ENCODE measurements at regions not wholly inside any gene's neighbourhood (a gene's known extent, or its start where the extent isn't known, plus 50 kb on each side); places are given as distances from the start of the nearest gene placed in this dataset.

GRCh38 chr11:113591117-113591516 lies 115.0 kb downstream of the TMPRSS5 start:
- in situ Hi-C loops (cut with HindIII; ENCODE audit: low pct_ligation_motif_present, low pct_unique_long_range_greater_than_20kb, low sequenced_read_pairs) = no loop called here
- DNase-seq = no peak

GRCh38 chr11:113587308-113587739 lies 112.1 kb upstream of the DRD2 start:
- no peak for DNase-seq
- in situ Hi-C loops (cut with HindIII; ENCODE audit: low pct_ligation_motif_present, low pct_unique_long_range_greater_than_20kb, low sequenced_read_pairs) = no loop called here

- in situ Hi-C loops (cut with HindIII; ENCODE audit: low pct_ligation_motif_present, low pct_unique_long_range_greater_than_20kb, low sequenced_read_pairs) = no loop called here
- DNase-seq = no peak
These were observed 109.2 kb upstream of the DRD2 start for GRCh38 chr11:113584371-113584770.

DNA sequence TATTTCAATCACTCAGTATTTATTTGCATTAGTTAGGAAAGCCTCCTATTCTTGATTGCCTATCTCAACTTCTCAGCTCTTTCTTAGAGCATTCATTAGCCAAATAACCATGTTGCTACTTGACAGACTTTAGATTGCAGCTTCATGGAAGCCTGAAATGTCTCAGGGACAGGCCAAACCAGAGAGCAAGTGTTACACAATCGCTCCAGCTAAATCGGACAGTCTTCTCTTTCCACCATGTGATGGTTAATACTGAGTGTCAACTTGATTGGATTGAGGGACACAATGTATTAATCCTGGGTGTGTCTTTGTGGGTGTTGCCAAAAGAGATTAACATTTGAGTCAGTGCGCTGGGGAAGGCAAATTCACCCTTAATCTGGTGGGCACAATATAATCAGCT lies 106.5 kb upstream of the DRD2 start:
- DNase-seq = no peak
- in situ Hi-C loops (cut with HindIII; ENCODE audit: low pct_ligation_motif_present, low pct_unique_long_range_greater_than_20kb, low sequenced_read_pairs) = no loop called here

GRCh38 chr11:113579292-113579940 lies 104.2 kb upstream of the DRD2 start:
- in situ Hi-C loops (cut with HindIII; ENCODE audit: low pct_ligation_motif_present, low pct_unique_long_range_greater_than_20kb, low sequenced_read_pairs) = no loop called here
- no peak for DNase-seq

GRCh38 chr11:113578715-113579250 lies 103.6 kb upstream of the DRD2 start:
- in situ Hi-C loops (cut with HindIII; ENCODE audit: low pct_ligation_motif_present, low pct_unique_long_range_greater_than_20kb, low sequenced_read_pairs) = no loop called here

DNA sequence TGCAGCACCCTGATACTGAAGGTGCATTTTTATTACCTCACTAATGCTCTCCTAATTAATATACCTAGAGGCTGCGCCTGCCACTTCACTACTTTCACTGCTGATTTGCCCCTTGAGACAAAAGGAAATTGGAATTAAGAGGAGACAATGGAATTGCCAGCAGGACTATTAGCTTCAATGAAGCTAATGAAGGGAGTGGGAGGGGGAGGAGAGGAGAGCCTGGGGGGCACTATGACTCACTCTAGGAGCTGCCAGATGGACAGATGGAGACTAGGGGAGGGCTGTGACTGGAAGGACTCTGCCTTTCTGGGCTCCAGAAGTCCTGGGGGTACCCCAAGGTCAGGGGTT lies 102.8 kb upstream of the DRD2 start:
- no peak for DNase-seq
- in situ Hi-C loops (cut with HindIII; ENCODE audit: low pct_ligation_motif_present, low pct_unique_long_range_greater_than_20kb, low sequenced_read_pairs) = no loop called here

More at GRCh38 chr11:113578715-113579250, 103.6 kb upstream of the DRD2 start:
- DNase-seq = no peak

- in situ Hi-C loops (cut with HindIII; ENCODE audit: low pct_ligation_motif_present, low pct_unique_long_range_greater_than_20kb, low sequenced_read_pairs) = no loop called here
- DNase-seq = no peak
These were observed 102.3 kb upstream of the DRD2 start for GRCh38 chr11:113577356-113578032.

- no peak for DNase-seq
These were observed 99.4 kb upstream of the DRD2 start for GRCh38 chr11:113574586-113574985.

GRCh38 chr11:113574171-113574570 lies 99.0 kb upstream of the DRD2 start:
- no peak for DNase-seq
- in situ Hi-C loops (cut with HindIII; ENCODE audit: low pct_ligation_motif_present, low pct_unique_long_range_greater_than_20kb, low sequenced_read_pairs) = no loop called here

More at GRCh38 chr11:113574586-113574985, 99.4 kb upstream of the DRD2 start:
- in situ Hi-C loops (cut with HindIII; ENCODE audit: low pct_ligation_motif_present, low pct_unique_long_range_greater_than_20kb, low sequenced_read_pairs) = no loop called here

GRCh38 chr11:113572136-113572735 lies 97.0 kb upstream of the DRD2 start:
- no peak for DNase-seq
- in situ Hi-C loops (cut with HindIII; ENCODE audit: low pct_ligation_motif_present, low pct_unique_long_range_greater_than_20kb, low sequenced_read_pairs) = no loop called here

- DNase-seq = no peak
- in situ Hi-C loops (cut with HindIII; ENCODE audit: low pct_ligation_motif_present, low pct_unique_long_range_greater_than_20kb, low sequenced_read_pairs) = no loop called here
These were observed 96.3 kb upstream of the DRD2 start for GRCh38 chr11:113571531-113571930.

DNA sequence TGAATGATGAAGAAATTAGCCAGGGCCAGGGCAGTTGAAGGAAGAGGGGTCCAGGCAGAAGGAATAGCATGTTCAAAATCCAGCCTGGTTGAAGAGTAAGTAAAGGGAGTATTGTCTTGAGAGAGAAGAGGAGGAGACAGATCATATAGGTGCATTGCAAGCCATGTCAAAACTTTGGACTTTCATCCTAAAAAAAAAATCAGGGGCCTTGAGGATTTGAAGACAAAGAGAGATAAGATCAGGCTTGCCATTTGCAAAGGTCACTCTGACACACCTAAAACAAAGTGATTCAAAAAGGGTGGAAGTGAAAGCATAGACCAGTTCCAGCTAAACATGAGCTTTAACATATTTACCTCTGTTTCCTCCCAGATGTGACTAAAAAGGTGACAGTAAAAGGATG lies 95.7 kb upstream of the DRD2 start:
- no peak for DNase-seq
- in situ Hi-C loops (cut with HindIII; ENCODE audit: low pct_ligation_motif_present, low pct_unique_long_range_greater_than_20kb, low sequenced_read_pairs) = no loop called here

DNA sequence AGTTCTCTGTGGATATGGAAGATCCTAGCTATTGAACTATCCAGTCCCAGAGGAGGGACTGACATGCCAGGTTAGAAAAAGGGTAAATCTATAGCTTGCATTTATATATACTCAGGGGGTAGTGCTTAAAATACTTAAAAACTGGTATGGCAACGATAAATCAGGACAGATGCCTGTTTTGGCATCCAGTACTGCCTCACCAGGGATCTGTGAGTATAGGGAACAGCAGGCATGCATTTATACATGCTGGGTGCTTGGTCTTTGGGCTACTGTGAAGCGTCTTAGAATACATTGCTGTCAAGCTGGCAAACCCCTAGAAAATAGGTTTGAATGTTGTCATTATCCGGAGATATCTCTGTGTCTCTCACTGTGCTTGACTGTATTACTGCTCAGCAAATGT lies 94.2 kb upstream of the DRD2 start:
- in situ Hi-C loops (cut with HindIII; ENCODE audit: low pct_ligation_motif_present, low pct_unique_long_range_greater_than_20kb, low sequenced_read_pairs) = no loop called here
- no peak for DNase-seq

- DNase-seq = no peak
- in situ Hi-C loops (cut with HindIII; ENCODE audit: low pct_ligation_motif_present, low pct_unique_long_range_greater_than_20kb, low sequenced_read_pairs) = no loop called here
These were observed 93.4 kb upstream of the DRD2 start for GRCh38 chr11:113568566-113568965.

DNA sequence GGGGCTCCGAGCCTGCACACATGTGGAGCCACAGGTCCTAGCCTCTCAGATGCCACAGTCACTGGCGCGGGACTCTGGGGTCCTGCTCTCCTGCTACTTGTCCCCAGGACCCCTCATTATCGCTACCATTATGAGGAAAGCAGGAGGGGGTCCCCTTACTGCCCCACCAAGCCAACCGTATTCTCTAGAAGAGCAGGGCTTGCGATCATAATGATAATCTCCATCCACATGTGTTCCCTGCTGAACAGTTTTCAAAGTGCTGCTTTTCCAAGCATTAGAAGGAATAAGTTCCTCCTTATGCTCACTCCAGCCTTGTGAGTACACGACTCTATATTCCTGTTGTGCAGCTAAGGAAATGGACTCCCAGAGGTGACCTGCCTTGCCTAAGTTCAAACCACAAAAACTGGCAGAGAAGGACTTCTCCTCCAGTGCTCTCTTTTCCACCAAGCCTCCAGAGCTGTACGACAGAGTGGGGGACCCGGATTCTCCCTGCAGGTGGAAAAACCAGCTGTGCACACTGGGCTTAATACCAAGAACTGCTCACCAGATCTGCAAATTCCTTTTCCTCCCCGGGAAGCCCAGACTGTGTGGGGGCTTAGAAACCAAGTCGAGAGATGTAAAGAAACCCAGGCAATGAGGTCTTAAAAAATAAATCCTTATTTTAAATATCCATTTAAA lies 92.8 kb upstream of the DRD2 start:
- in situ Hi-C loops (cut with HindIII; ENCODE audit: low pct_ligation_motif_present, low pct_unique_long_range_greater_than_20kb, low sequenced_read_pairs) = no loop called here
- DNase-seq = no peak

DNA sequence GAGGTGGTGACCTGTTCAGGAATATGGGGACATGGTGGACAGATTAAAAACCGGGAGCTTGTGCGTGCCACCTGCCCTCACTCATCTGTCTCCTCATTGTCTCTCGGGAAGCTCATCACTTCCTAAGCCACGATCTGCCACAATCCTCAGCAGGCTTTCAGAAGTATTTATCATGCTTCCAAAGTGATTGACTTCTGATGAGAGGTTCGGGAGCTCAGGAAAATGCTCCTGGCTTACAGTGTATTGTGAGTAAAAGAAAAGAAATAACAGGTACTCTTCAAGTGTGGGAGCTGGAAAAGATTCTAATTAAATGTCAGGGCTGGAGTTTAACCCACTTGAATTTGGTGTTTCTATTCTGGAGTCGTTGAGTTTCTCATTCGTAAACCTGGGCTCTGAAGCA lies 91.9 kb upstream of the DRD2 start:
- in situ Hi-C loops (cut with HindIII; ENCODE audit: low pct_ligation_motif_present, low pct_unique_long_range_greater_than_20kb, low sequenced_read_pairs) = no loop called here
- DNase-seq = no peak

DNA sequence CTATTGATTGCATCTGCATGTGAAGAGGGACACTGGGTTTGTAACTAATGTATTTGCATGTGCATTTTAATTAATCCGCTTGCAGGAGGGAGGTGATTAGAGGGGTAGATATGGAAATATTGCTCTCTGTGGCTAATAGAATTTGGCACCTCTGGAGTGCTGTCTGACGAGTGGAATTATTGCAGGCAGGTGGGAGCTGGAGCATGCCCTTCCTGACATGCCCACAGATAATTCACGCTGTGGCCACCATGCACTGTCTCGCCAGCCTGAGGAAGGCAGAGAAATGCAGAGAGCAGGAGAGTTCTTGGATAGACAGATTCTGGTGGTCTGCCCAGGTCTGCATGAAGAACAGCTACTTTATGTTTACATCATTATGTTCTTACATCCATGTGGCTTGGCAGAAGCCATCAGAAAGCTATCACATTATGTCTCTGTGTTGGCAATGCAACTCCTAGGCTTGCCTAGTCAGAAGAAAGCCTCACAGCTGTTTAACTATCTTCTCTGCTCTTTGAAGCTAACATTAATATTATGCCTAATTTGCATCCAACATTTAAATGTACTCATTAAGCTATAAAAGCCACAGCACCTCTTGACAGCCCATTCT lies 89.4 kb upstream of the DRD2 start:
- in situ Hi-C loops (cut with HindIII; ENCODE audit: low pct_ligation_motif_present, low pct_unique_long_range_greater_than_20kb, low sequenced_read_pairs) = no loop called here
- DNase-seq = no peak

Measured in ACHN (cell line).